IMR-90 (cell line): ENCODE measurements at regions not wholly inside any gene's neighbourhood (a gene's known extent, or its start where the extent isn't known, plus 50 kb on each side); places are given as distances from the start of the nearest gene placed in this dataset.

Source experiments
- ATAC-seq: fragments of 200-7000 bp; cut with Tn5 transposase; 2 replicates; pipeline ENCODE4 v1.9.1; 2020; ENCODE audit warnings: low read depth, mild to moderate bottlenecking, moderate library complexity
- BruUV-seq: library from RNA; stranded (reverse); fragments of 400-500 nt; replicated peaks from 2 replicates; lab custom pipeline; 2021; lab: Mats Ljungman, UMichigan
- CTCF ChIA-PET: fragments of 300-600 bp; formaldehyde crosslinking; extraction: SDS; loops from one replicate; lab custom pipeline; 2021; ENCODE audit warnings: antibody characterized with exemption; lab: Yijun Ruan, JAX
- POLR2A ChIA-PET: fragments of 300-600 bp; sonication (Branson Sonifier 250); formaldehyde crosslinking; loops from one replicate; lab custom pipeline; 2022; ENCODE audit warnings: antibody characterized with exemption; ENCODE audit not compliant: unreplicated experiment; lab: Charles Lee
- DNase-seq: peaks from one replicate; pipeline ENCODE4 v3.0.0; 2013
- H2AFZ ChIP-seq: replicated peaks from 2 replicates; pipeline ENCODE3; 2013; ENCODE audit warnings: low read length, mild to moderate bottlenecking; ENCODE audit not compliant: poor library complexity
- H2AK5ac ChIP-seq: 2 replicates; pipeline ENCODE4 v1.6.1; 2013; ENCODE audit warnings: low read depth, low read length, inconsistent platforms
- H2AK9ac ChIP-seq: replicated peaks from 2 replicates; pipeline ENCODE3; 2013; ENCODE audit warnings: mild to moderate bottlenecking, low read depth, low read length, moderate library complexity; ENCODE audit not compliant: poor library complexity
- H2BK120ac ChIP-seq: 2 replicates; pipeline ENCODE4 v1.6.1; 2013; ENCODE audit warnings: low read depth, low read length, inconsistent platforms
- H2BK15ac ChIP-seq: 3 replicates; pipeline ENCODE4 v1.6.1; 2013; ENCODE audit warnings: low read depth, low read length, inconsistent platforms
- H2BK20ac ChIP-seq: 2 replicates; pipeline ENCODE4 v1.6.1; 2013; ENCODE audit warnings: low read depth, mild to moderate bottlenecking, inconsistent platforms, low read length, moderate library complexity
- H2BK5ac ChIP-seq: 2 replicates; pipeline ENCODE4 v1.6.1; 2013; ENCODE audit warnings: mild to moderate bottlenecking, low read depth, low read length, inconsistent platforms; ENCODE audit not compliant: poor library complexity, severe bottlenecking
- H3K14ac ChIP-seq: replicated peaks from 2 replicates; pipeline ENCODE4 v1.6.1; 2013; ENCODE audit warnings: low read depth, low read length, inconsistent platforms
- H3K18ac ChIP-seq: 2 replicates; pipeline ENCODE4 v1.6.1; 2013; ENCODE audit warnings: low read depth, low read length, control low read depth
- H3K23ac ChIP-seq: 2 replicates; pipeline ENCODE4 v1.6.1; 2013; ENCODE audit warnings: low read depth, low read length, inconsistent platforms
- H3K27ac ChIP-seq: 2 replicates; pipeline ENCODE4 v1.5.1; 2013; ENCODE audit warnings: mild to moderate bottlenecking, control low read depth, low read length; ENCODE audit not compliant: insufficient read depth
- H3K27me3 ChIP-seq: 2 replicates; pipeline ENCODE4 v1.6.1; 2013; ENCODE audit warnings: low read length; ENCODE audit not compliant: control insufficient read depth, insufficient read depth
- H3K36me3 ChIP-seq: 2 replicates; pipeline ENCODE4 v1.6.1; 2013; ENCODE audit warnings: low read length, mixed read lengths; ENCODE audit not compliant: control insufficient read depth, insufficient read depth
- H3K4ac ChIP-seq: 2 replicates; pipeline ENCODE4 v1.6.1; 2013; ENCODE audit warnings: low read depth, low read length, inconsistent platforms
- H3K4me1 ChIP-seq: 2 replicates; pipeline ENCODE4 v1.6.1; 2013; ENCODE audit warnings: low read length, mixed read lengths; ENCODE audit not compliant: control insufficient read depth, insufficient read depth
- H3K4me2 ChIP-seq: 2 replicates; pipeline ENCODE4 v1.6.1; 2013; ENCODE audit warnings: low read depth, mild to moderate bottlenecking, control low read depth, low read length, moderate library complexity
- H3K4me3 ChIP-seq: 2 replicates; pipeline ENCODE4 v1.5.1; 2013; ENCODE audit warnings: low read depth, mild to moderate bottlenecking, control low read depth, low read length, moderate library complexity; ENCODE audit not compliant: insufficient read depth
- H3K56ac ChIP-seq: 2 replicates; pipeline ENCODE4 v1.6.1; 2013; ENCODE audit warnings: low read length, inconsistent platforms; ENCODE audit not compliant: insufficient read depth; ENCODE audit errors: extremely low read depth
- H3K79me1 ChIP-seq, 2 experiments: 2 replicates each; pipeline ENCODE4 v1.6.1; 2013; ENCODE audit warnings: low read length in 2 of 2, inconsistent platforms in 1 of 2, low read depth in 1 of 2
- H3K9ac ChIP-seq: 2 replicates; pipeline ENCODE4 v1.6.1; 2013; ENCODE audit warnings: low read depth, low read length, control low read depth
- H3K9me1 ChIP-seq: 2 replicates; pipeline ENCODE4 v1.6.1; 2013; ENCODE audit warnings: low read length, inconsistent platforms; ENCODE audit not compliant: insufficient read depth
- H3K9me3 ChIP-seq: 2 replicates; pipeline ENCODE4 v1.6.1; 2013; ENCODE audit warnings: low read length; ENCODE audit not compliant: control insufficient read depth, insufficient read depth
- H4K20me1 ChIP-seq: 2 replicates; pipeline ENCODE4 v1.6.1; 2013; ENCODE audit warnings: low read length, inconsistent platforms; ENCODE audit not compliant: insufficient read depth
- H4K5ac ChIP-seq: 2 replicates; pipeline ENCODE4 v1.6.1; 2013; ENCODE audit warnings: mild to moderate bottlenecking, low read depth, low read length, control low read depth
- H4K8ac ChIP-seq, 2 experiments: 2 replicates each; pipeline ENCODE4 v1.6.1; 2013; ENCODE audit warnings: low read depth in 2 of 2, low read length in 2 of 2, control low read depth in 1 of 2, inconsistent platforms in 1 of 2
- H4K91ac ChIP-seq: 2 replicates; pipeline ENCODE4 v1.6.1; 2013; ENCODE audit warnings: low read depth, low read length, inconsistent platforms; ENCODE audit not compliant: insufficient read depth
- BHLHE40 ChIP-seq: fragments of 150-350 bp; IDR thresholded peaks from 2 replicates; pipeline ENCODE4 v1.6.1; 2016; ENCODE audit warnings: mild to moderate bottlenecking, low read depth, low read length
- ELK1 ChIP-seq: fragments of 150-350 bp; IDR thresholded peaks from 2 replicates; pipeline ENCODE4 v1.6.1; 2016; ENCODE audit warnings: low read depth, mild to moderate bottlenecking, low read length, moderate library complexity, borderline replicate concordance
- FOS ChIP-seq: fragments of 150-350 bp; IDR thresholded peaks from 2 replicates; pipeline ENCODE4 v1.6.1; 2016; ENCODE audit warnings: low read depth, low read length
- MAFK ChIP-seq: IDR thresholded peaks from 2 replicates; pipeline ENCODE4 v1.6.1; 2012; ENCODE audit warnings: low read depth, low read length, improper control_type of control experiment
- NFE2L2 ChIP-seq: fragments of 150-350 bp; IDR thresholded peaks from 2 replicates; pipeline ENCODE4 v1.6.1; 2016; ENCODE audit warnings: low read depth, mild to moderate bottlenecking, low read length
- POLR2A ChIP-seq: IDR thresholded peaks from 2 replicates; pipeline ENCODE4 v1.6.1; 2012; ENCODE audit warnings: mild to moderate bottlenecking, low read depth, low read length
- RAD21 ChIP-seq: IDR thresholded peaks from 2 replicates; pipeline ENCODE4 v1.6.1; 2012; ENCODE audit warnings: low read length, improper control_type of control experiment
- RCOR1 ChIP-seq: IDR thresholded peaks from 2 replicates; pipeline ENCODE4 v1.6.1; 2012; ENCODE audit warnings: mild to moderate bottlenecking, low read length, improper control_type of control experiment; ENCODE audit not compliant: insufficient replicate concordance
- SMC3 ChIP-seq: fragments of 150-350 bp; IDR thresholded peaks from 2 replicates; pipeline ENCODE4 v1.6.1; 2016; ENCODE audit warnings: low read depth, mild to moderate bottlenecking, antibody characterized with exemption, low read length, moderate library complexity
- WGBS, 2 experiments: methylation state at CpG; one replicate each; pipeline versions ENCODE4 v1.1.5 to v1.1.7; 2013; ENCODE audit warnings: missing lambda C conversion rate in 2 of 2; ENCODE audit not compliant: insufficient read length in 1 of 2; ENCODE audit errors: extremely low coverage in 2 of 2; 5-methylcytosine and 5-hydroxymethylcytosine counted together
- dilution Hi-C: fragments of 300-500 bp; cut with HindIII; formaldehyde crosslinking; loops from one replicate; pipeline ENCODE4 v1.14.3; 2018; ENCODE audit warnings: low sequenced_read_pairs; ENCODE audit not compliant: unreplicated experiment
- in situ Hi-C: fragments of 300-500 bp; cut with MboI; formaldehyde crosslinking; loops from 3 replicates; pipeline ENCODE4 v1.14.3; 2019; ENCODE audit warnings: low sequenced_read_pairs, inconsistent platforms, mixed read lengths
- intact Hi-C: fragments of 100-400 bp; cut with micrococcal nuclease; formaldehyde crosslinking; loops from 2 replicates; pipeline ENCODE4 v1.10.0; 2022

GRCh38 chr5:29061381-29061780 is 2023.0 kb upstream of the CDH9 start:
- no TSS peak for BruUV-seq
- in situ Hi-C loops, result no loop called here
- no peak for ATAC-seq

More at GRCh38 chr5:29061381-29061780, 2023.0 kb upstream of the CDH9 start:
- Histone ChIP-seq H3K9ac (no peak overlapping the region), H3K9me1 (no peaks in the 10 kb centered on the region), H2BK20ac (no peak overlapping the region), H2BK5ac (no peak overlapping the region), H3K18ac (no peak overlapping the region), H3K23ac (no peak overlapping the region), H2BK15ac (no peak overlapping the region), H2AK5ac (no peak overlapping the region), H3K4me3 (no peak overlapping the region), H4K20me1 (no peaks in the 10 kb centered on the region), H3K4me1 (no peaks in the 10 kb centered on the region), H3K9me3 (no peaks in the 10 kb centered on the region), H2AK9ac (no peak overlapping the region), H4K5ac (no peak overlapping the region), H3K27me3 (no peaks in the 10 kb centered on the region), H2BK120ac (no peak overlapping the region), H3K4me2 (no peak overlapping the region), H2AFZ (no peak overlapping the region), H4K91ac (no peak overlapping the region), H3K4ac (no peak overlapping the region), H3K36me3 (no peaks in the 10 kb centered on the region), H3K56ac (no peak overlapping the region), H3K79me1 (no peaks in the 10 kb centered on the region), H3K27ac (no peak overlapping the region), H4K8ac (no peak overlapping the region), H3K14ac (no peak overlapping the region)
- DNase-seq, result no peak
- dilution Hi-C loops (no loop called here), intact Hi-C loops (no loop called here)
- no peak for TF ChIP-seq BHLHE40
- TF ChIP-seq RAD21, result no peak
- TF ChIP-seq NFE2L2, result no peak
- no peak for TF ChIP-seq FOS
- no peak for TF ChIP-seq MAFK
- no peak for TF ChIP-seq RCOR1
- TF ChIP-seq POLR2A, result no peak
- TF ChIP-seq SMC3, result no peak
- TF ChIP-seq ELK1, result no peak
- POLR2A ChIA-PET, result no interaction called here
- WGBS, 2 experiments, result no CpG with 5 or more reads among the region's 1 CpG
- CTCF ChIA-PET, result no interaction called here
